Muscle of leg (tissue), 3 donors: ENCODE measurements at regions not wholly inside any gene's neighbourhood (a gene's known extent, or its start where the extent isn't known, plus 50 kb on each side); places are given as distances from the start of the nearest gene placed in this dataset.

Experiments
- DNase-seq: peaks from one replicate; pipeline ENCODE4 v3.0.0; 2013
- H3K27ac ChIP-seq: one replicate; pipeline ENCODE4 v1.5.1; 2013; ENCODE audit warnings: mild to moderate bottlenecking, low read length, control low read depth
- H3K27me3 ChIP-seq: one replicate; pipeline ENCODE4 v1.6.1; 2013; ENCODE audit warnings: low read length; ENCODE audit not compliant: control insufficient read depth, insufficient read depth
- H3K36me3 ChIP-seq: one replicate; pipeline ENCODE4 v1.6.1; 2013; ENCODE audit warnings: low read length; ENCODE audit not compliant: control insufficient read depth, insufficient read depth
- H3K4me1 ChIP-seq: one replicate; pipeline ENCODE4 v1.6.1; 2013; ENCODE audit warnings: low read length; ENCODE audit not compliant: control insufficient read depth, insufficient read depth
- H3K4me3 ChIP-seq: one replicate; pipeline ENCODE4 v1.5.1; 2013; ENCODE audit warnings: low read length, control low read depth
- H3K9me3 ChIP-seq: replicated peaks from 2 replicates; pipeline ENCODE4 v1.6.1; 2013; ENCODE audit warnings: low read depth, low read length; ENCODE audit not compliant: control insufficient read depth
- WGBS: methylation state at CpG from one replicate; pipeline ENCODE4 v1.1.5; 2013; ENCODE audit warnings: missing lambda C conversion rate; ENCODE audit not compliant: insufficient coverage; 5-methylcytosine and 5-hydroxymethylcytosine counted together

DNA sequence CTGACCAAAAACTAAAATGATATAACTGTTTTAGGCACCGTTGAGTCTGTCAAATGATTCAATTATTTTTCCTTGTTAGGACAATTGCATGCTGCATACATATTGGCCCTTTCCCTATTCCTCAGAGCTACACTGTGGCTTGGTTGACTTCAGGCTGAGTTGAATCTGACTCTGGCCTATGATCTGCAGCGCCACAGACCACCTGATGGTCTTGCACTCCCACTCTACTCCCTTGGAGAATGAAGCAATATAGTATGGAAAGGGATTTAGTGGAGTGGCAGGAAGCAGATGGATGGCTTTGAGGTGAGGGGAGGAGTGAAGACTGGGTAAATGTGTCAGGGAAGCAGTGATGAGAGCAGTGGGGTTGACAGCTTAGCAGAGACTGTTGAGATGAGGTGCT, 579.0 kb upstream of the STXBP6 start:
- H3K9me3 ChIP-seq = no peaks in the 10 kb centered on the region
- no peak overlapping the region for H3K27ac ChIP-seq
- H3K4me3 ChIP-seq = no peak overlapping the region
- WGBS = 86% methylated on average over 1 of the region's 2 CpGs
- no peaks in the 10 kb centered on the region for H3K4me1 ChIP-seq
- H3K27me3 ChIP-seq = no peaks in the 10 kb centered on the region
- DNase-seq = no peak
- no peaks in the 10 kb centered on the region for H3K36me3 ChIP-seq

DNA sequence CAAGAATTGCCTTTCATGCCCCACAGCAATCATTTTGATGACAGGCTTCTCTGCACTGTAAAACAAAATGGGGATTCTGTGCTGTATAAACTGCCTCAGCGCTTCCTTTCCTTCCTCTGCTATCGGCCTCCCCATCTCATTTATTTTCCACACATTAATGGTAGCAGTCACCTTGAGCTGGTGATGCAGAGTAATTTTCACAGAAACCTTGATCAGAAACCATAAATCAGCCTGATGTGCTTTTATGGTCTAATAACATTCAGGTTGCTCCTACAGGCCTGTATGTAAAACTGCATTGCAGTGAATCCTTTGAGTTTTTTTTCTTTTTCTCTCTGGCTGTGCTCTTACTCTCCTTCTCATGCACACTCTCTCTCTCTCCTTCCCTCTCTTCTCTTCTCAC, 578.4 kb upstream of the STXBP6 start:
- no peaks in the 10 kb centered on the region for H3K9me3 ChIP-seq
- WGBS = no CpG with 5 or more reads among the region's 2 CpGs
- DNase-seq = no peak
- no peak overlapping the region for H3K27ac ChIP-seq
- no peaks in the 10 kb centered on the region for H3K4me1 ChIP-seq
- H3K27me3 ChIP-seq = no peaks in the 10 kb centered on the region
- no peak overlapping the region for H3K4me3 ChIP-seq
- H3K36me3 ChIP-seq = no peaks in the 10 kb centered on the region

DNA sequence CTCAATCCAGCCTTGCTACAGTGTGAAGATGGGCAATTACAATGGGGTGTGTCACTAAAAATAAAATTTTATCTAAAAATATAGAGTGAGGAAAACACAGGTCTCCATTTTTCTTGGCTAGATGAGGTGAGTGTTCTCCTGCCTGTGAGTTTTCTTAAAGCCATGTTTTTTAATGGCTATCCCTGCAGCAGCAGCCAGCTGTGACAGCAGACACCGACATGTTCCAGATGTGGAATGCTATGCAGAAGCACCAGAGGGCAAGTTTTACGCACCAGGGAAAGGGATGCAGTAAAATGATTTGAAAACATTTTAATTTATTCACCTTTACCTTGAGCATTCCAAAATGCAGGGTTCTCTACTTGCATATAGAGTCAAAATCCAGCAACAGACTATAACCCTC, 577.0 kb upstream of the STXBP6 start:
- no peaks in the 10 kb centered on the region for H3K4me1 ChIP-seq
- H3K27me3 ChIP-seq = no peaks in the 10 kb centered on the region
- H3K4me3 ChIP-seq = no peak overlapping the region
- no peak overlapping the region for H3K27ac ChIP-seq
- no peak for DNase-seq
- no CpG with 5 or more reads among the region's 2 CpGs for WGBS
- no peaks in the 10 kb centered on the region for H3K9me3 ChIP-seq
- no peaks in the 10 kb centered on the region for H3K36me3 ChIP-seq

DNA sequence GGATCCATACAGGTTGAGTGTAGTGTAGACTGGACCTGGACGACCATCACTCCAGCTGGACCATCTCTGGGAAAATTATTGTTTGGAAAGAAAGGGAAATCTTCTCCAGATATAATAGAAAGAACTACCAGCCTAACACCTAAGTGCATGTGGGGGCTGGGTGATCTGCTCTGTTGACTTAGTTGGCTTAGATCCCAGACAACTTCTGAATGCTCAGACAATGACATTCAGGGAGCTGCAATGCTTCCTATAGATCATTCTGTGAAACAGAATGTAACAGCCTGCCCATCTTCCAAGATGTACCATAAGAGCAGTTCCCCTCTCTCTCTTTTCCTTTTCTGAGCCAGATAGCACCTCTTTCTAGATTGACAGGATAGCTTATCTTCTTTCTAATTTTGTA, 572.8 kb upstream of the STXBP6 start:
- WGBS = no CpG with 5 or more reads among the region's 1 CpG
- Histone ChIP-seq H3K27ac (no peak overlapping the region), H3K9me3 (peaks cover 6% of the 10 kb centered on the region), H3K4me3 (no peak overlapping the region), H3K4me1 (no peaks in the 10 kb centered on the region), H3K27me3 (no peaks in the 10 kb centered on the region), H3K36me3 (no peaks in the 10 kb centered on the region)
- no peak for DNase-seq

DNA sequence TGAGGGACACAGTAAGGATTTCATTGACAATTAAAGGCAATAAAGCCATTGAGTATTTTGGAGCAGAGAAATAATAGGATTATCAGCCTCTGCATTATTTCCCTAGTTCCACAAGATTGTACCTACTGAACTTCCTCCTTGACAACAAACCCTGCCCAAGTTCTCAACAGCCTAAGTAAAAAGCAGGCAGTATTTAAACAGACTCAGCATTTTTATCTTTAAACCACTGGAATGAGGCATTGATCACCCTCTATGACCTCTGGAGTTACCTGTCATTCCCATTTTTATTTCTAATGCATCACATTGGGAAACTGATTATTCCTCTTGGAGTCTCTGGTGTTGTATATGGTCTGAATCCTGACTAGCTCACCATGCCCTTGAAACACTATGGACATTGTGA, 570.6 kb upstream of the STXBP6 start:
- DNase-seq = no peak
- Histone ChIP-seq H3K27ac (no peak overlapping the region), H3K9me3 (peaks cover 15% of the 10 kb centered on the region), H3K27me3 (no peaks in the 10 kb centered on the region), H3K4me1 (no peaks in the 10 kb centered on the region), H3K4me3 (no peak overlapping the region), H3K36me3 (no peaks in the 10 kb centered on the region)

DNA sequence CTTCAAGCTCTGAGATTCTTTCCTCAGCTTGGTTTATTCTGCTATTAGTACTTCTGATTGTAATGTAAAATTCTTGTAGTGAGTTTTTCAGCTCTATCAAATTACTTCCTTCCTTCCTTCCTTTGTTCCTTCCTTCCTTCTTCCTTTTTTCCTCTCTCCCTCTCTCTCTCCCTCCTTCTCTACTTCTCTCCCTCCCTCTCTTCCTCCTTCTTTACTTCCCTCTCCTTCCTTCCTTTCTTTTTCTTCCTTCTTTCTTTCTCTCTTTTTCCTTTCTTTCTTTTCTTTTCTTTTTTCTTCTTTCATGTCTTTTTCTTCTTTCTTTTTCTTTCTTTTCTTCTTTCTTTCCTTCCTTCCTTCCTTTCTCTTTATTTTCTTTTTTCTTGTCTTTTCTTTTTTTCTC, 565.2 kb upstream of the STXBP6 start:
- no peak for DNase-seq
- Histone ChIP-seq H3K9me3 (peaks cover 15% of the 10 kb centered on the region), H3K27me3 (no peaks in the 10 kb centered on the region), H3K27ac (no peak overlapping the region), H3K4me1 (no peaks in the 10 kb centered on the region), H3K4me3 (no peak overlapping the region), H3K36me3 (no peaks in the 10 kb centered on the region)

DNA sequence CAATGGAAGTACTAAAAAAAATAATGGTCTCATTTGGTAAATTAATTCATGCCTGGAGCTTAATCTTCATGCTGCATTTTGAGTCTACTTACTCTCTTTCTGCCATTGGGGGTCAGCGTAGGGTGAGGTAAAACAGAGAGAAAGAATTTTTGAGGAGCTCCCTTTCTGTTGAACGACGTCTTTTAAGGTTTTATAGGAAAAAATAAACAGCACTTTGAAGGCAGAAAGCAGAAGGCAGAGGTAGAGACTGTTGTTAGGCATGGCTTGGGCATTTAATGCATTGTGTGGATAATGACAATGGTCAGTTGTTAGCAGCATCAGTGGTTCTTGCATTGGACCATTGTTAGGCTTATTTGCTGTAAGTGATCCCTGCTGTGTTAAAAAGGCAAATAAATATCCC, 557.2 kb upstream of the STXBP6 start:
- peaks cover under 1% of the 10 kb centered on the region for H3K9me3 ChIP-seq
- WGBS = 8% methylated on average over 2 of the region's 3 CpGs
- H3K27me3 ChIP-seq = no peaks in the 10 kb centered on the region
- H3K27ac ChIP-seq = no peak overlapping the region
- H3K4me1 ChIP-seq = no peaks in the 10 kb centered on the region
- H3K36me3 ChIP-seq = no peaks in the 10 kb centered on the region
- no peak overlapping the region for H3K4me3 ChIP-seq
- peak; percentile 70 for DNase-seq

DNA sequence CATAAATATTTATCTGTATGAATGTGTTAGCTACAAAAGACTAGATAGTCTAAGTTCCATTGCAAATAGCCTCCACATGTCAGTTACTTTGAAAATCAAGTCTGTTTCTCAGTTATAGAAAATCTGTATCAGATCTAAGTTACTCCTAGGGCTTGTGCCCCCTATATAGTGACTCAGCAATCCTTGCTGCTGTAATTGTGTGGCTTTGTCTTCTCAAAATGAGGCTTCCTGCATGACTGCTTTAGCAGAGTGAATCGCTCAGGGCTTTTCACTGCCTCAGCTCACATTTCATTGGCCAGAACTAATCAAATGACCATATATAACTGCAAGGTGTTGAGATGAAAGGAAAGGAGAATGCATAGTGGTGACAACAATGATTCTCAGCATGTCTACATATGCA, 552.2 kb upstream of the STXBP6 start:
- Histone ChIP-seq H3K36me3 (no peaks in the 10 kb centered on the region), H3K27me3 (no peaks in the 10 kb centered on the region), H3K4me3 (no peak overlapping the region), H3K9me3 (peaks cover 2% of the 10 kb centered on the region), H3K27ac (no peak overlapping the region), H3K4me1 (no peaks in the 10 kb centered on the region)
- WGBS = no CpG with 5 or more reads among the region's 1 CpG
- DNase-seq = no peak

DNA sequence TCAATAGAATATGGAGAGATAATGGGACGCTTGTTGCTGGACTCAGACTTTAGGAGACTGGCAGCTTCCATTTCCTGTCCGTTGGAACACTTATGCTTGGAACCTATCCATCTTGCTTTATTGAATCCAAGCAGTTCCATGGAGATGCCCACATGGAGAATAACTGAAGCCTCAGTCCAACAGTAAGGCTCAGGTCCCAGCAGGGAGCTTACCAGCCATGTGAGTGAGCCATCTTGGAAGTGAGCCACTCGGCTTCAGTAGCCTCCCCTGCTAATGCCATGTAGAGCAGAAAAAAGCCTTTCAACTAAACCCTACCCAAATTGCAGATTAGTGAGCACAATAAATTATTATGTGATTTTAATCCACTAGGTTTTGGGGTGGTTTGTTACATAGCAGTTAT, 538.8 kb upstream of the STXBP6 start:
- Histone ChIP-seq H3K4me3 (no peak overlapping the region), H3K27me3 (no peaks in the 10 kb centered on the region), H3K9me3 (peaks cover 4% of the 10 kb centered on the region), H3K4me1 (no peaks in the 10 kb centered on the region), H3K27ac (no peak overlapping the region), H3K36me3 (no peaks in the 10 kb centered on the region)
- DNase-seq = no peak
- 90% methylated on average over 1 of the region's 3 CpGs for WGBS

DNA sequence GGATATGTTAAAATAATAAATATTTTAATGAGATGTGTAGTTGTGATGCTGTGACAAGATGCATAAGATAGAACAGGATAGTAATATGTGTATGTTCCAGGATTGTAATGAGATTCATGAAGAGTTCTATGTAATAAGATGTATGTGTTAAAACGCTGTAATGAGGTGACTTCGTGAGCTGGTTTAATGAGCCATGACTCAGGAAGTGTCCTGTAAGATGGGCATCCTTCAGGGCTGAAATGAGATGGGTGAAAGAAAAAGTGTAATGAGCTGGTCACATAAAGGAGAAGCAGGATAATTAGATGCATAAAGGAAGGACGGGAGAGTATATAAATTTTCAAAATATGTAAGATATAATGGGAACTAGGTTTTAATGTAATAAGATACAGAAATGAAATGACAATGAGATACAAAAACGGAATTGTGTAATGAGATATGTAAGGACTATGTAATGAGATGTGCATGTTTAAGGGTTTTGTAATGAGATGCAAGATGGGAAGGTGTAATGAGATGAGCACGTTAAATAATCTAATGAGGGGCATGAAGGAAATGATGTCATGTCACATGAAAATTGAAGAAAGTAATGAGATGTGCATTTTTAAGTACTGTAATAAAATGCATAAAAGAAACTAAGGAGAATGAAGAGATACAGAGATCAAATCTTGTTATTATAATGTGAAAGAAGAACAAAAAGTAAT, 524.8 kb upstream of the STXBP6 start:
- H3K27ac ChIP-seq = no peak overlapping the region
- H3K4me1 ChIP-seq = no peaks in the 10 kb centered on the region
- no peaks in the 10 kb centered on the region for H3K36me3 ChIP-seq
- WGBS = 72% methylated on average over 4 of the region's 5 CpGs
- no peaks in the 10 kb centered on the region for H3K9me3 ChIP-seq
- DNase-seq = no peak
- no peak overlapping the region for H3K4me3 ChIP-seq
- no peaks in the 10 kb centered on the region for H3K27me3 ChIP-seq

DNA sequence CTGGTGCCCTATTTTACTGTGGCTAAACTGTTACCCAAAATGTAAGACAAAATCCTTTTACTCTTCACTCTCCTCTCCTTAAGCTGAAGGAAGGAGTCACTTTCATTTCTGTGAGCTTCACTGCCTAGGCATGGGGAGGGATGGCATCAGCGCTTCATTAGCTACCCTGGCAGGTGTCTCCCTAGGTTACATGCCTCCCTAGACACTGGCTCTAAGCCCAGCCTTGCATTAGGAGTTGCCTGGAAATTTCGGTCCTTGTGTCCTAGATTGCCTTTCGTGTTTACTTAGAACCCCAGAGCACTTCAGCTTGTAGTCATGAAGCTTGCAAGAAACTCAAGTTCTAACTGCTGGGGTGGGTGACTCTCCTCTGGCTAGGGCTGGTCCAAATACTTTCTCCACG, 520.5 kb upstream of the STXBP6 start:
- DNase-seq = no peak
- Histone ChIP-seq H3K27me3 (no peaks in the 10 kb centered on the region), H3K4me1 (no peaks in the 10 kb centered on the region), H3K36me3 (no peaks in the 10 kb centered on the region), H3K4me3 (no peak overlapping the region), H3K27ac (no peak overlapping the region), H3K9me3 (no peaks in the 10 kb centered on the region)
- 75% methylated on average over 4 of the region's 4 CpGs for WGBS
